ENCODE measurements at regions not wholly inside any gene's neighbourhood (a gene's known extent, or its start where the extent isn't known, plus 50 kb on each side); places are given as distances from the start of the nearest gene placed in this dataset.

- Mint-ChIP-seq H3K4me3 (no peak overlapping the region), H3K36me3 (no peaks in the 10 kb centered on the region), H3K27me3 (ENCODE audit: low read depth) (peaks cover 16% of the 10 kb centered on the region), H3K9me3 (0 out of 2 replicates have a peak, but pooled peaks cover 3% of the 10 kb centered on the region), H3K27ac (no peak overlapping the region), H3K4me1 (peaks cover 38% of the 10 kb centered on the region)
- DNase-seq (ENCODE audit: low spot score) (no peak), ATAC-seq (no peak)
- ChIA-PET POLR2A (no interaction called here), CTCF (no interaction called here)
- no peak for TF ChIP-seq GTF2I (CRISPR knock-in tag; conservative IDR thresholded peaks at IDR 0.05)
- no peak for TF ChIP-seq HMGXB4 (CRISPR knock-in tag; IDR thresholded peaks at IDR 0.05)
- no peak for TF ChIP-seq E2F1 (CRISPR knock-in tag; IDR thresholded peaks at IDR 0.05)
- TF ChIP-seq TCF7 (CRISPR knock-in tag; IDR thresholded peaks at IDR 0.05; ENCODE audit: low read depth) = no peak
- TF ChIP-seq ZNF532 (CRISPR knock-in tag; IDR thresholded peaks at IDR 0.05; ENCODE audit: borderline replicate concordance) = no peak
- no peak for TF ChIP-seq ZNF121 (CRISPR knock-in tag; IDR thresholded peaks at IDR 0.05)
- no peak for TF ChIP-seq ARID4B (CRISPR knock-in tag; IDR thresholded peaks at IDR 0.05; ENCODE audit: borderline replicate concordance)
- TF ChIP-seq CDX4 (CRISPR knock-in tag; IDR thresholded peaks at IDR 0.05; ENCODE audit: borderline replicate concordance) = no peak
- TF ChIP-seq CBFB (CRISPR knock-in tag; IDR thresholded peaks at IDR 0.05; ENCODE audit: low read depth) = no peak
- TF ChIP-seq ZNF425 (CRISPR knock-in tag; conservative IDR thresholded peaks at IDR 0.05) = no peak
- TF ChIP-seq CTCF (IDR thresholded peaks at IDR 0.05) = no peak
- no peak for TF ChIP-seq FOXK1 (CRISPR knock-in tag; IDR thresholded peaks at IDR 0.05)
- no peak for TF ChIP-seq CREM (CRISPR knock-in tag; IDR thresholded peaks at IDR 0.05)
- no peak for TF ChIP-seq ZSCAN18 (CRISPR knock-in tag; IDR thresholded peaks at IDR 0.05)
- TF ChIP-seq SOX15 (CRISPR knock-in tag; IDR thresholded peaks at IDR 0.05) = no peak
- TF ChIP-seq NR3C1 (CRISPR knock-in tag; conservative IDR thresholded peaks at IDR 0.05; ENCODE audit: low read depth) = no peak
- no peak for TF ChIP-seq ZNF423 (CRISPR knock-in tag; IDR thresholded peaks at IDR 0.05)
- no peak for TF ChIP-seq FOXP4 (CRISPR knock-in tag; IDR thresholded peaks at IDR 0.05)
These were observed 393.8 kb upstream of the CNKSR2 start for GRCh38 chrX:20980426-20980825.

Measured in WTC11 (cell line).